22Rv1 (cell line): ENCODE measurements at regions not wholly inside any gene's neighbourhood (a gene's known extent, or its start where the extent isn't known, plus 50 kb on each side); places are given as distances from the start of the nearest gene placed in this dataset.

Experiments used
- ZFX ChIP-seq: fragments of 450-650 bp; IDR thresholded peaks from 2 replicates; pipeline ENCODE4 v1.6.1; 2017; ENCODE audit warnings: antibody characterized with exemption, borderline replicate concordance
- TF ChIP-seq, protein P1 (sequence below): fragments of 450-650 bp; IDR thresholded peaks from 2 replicates; pipeline ENCODE4 v1.5.1; 2017; ENCODE audit warnings: mild to moderate bottlenecking

DNA sequence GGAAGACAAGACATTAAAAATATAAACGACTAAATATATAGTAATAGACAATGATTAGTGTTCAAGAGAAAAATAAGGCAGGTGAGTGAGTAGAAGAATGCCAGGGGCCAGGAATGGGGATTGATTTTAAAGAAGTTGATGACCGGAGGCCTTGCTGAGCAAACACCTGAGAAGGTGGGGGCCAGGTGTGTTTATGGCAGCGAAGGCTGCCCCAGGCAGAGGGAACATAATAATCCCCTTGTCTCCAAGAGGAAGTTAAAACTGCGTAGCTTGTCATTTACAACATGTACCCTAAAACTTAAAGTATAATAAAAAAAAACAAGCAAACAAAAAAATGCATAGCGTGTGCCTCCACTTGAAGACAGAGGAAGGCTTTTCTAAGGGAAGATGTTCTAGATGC is 220.3 kb downstream of the URB2 start:
- TF ChIP-seq ZFX, result no peak
- TF ChIP-seq, protein P1, sequence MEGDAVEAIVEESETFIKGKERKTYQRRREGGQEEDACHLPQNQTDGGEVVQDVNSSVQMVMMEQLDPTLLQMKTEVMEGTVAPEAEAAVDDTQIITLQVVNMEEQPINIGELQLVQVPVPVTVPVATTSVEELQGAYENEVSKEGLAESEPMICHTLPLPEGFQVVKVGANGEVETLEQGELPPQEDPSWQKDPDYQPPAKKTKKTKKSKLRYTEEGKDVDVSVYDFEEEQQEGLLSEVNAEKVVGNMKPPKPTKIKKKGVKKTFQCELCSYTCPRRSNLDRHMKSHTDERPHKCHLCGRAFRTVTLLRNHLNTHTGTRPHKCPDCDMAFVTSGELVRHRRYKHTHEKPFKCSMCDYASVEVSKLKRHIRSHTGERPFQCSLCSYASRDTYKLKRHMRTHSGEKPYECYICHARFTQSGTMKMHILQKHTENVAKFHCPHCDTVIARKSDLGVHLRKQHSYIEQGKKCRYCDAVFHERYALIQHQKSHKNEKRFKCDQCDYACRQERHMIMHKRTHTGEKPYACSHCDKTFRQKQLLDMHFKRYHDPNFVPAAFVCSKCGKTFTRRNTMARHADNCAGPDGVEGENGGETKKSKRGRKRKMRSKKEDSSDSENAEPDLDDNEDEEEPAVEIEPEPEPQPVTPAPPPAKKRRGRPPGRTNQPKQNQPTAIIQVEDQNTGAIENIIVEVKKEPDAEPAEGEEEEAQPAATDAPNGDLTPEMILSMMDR, result no peak
